SK-N-SH (cell line): ENCODE measurements at regions not wholly inside any gene's neighbourhood (a gene's known extent, or its start where the extent isn't known, plus 50 kb on each side); places are given as distances from the start of the nearest gene placed in this dataset.

Source experiments
- CTCF ChIA-PET: fragments of 300-600, 350-600 bp; formaldehyde crosslinking; extraction: SDS; loops from one replicate; lab custom pipeline; 2021; lab: Yijun Ruan, JAX
- POLR2A ChIA-PET: fragments of 350-600 bp; sonication (Branson Sonifier 250); formaldehyde crosslinking; extraction: SDS; loops from one replicate; lab custom pipeline; 2020; ENCODE audit warnings: antibody characterized with exemption, inconsistent platforms; lab: Yijun Ruan, JAX
- DNase-seq: peaks from one replicate; pipeline ENCODE4 v3.0.0; 2012
- H2AFZ ChIP-seq: fragments of 200-600 bp; sonication (generic); 2 replicates; pipeline ENCODE4 v1.8.1; 2016; ENCODE audit warnings: antibody characterized with exemption, mild to moderate bottlenecking, low read depth
- H3F3A ChIP-seq: fragments of 200-600 bp; sonication (generic); replicated peaks from 2 replicates; pipeline ENCODE3; 2016; ENCODE audit warnings: antibody characterized with exemption, mild to moderate bottlenecking; ENCODE audit not compliant: insufficient read depth
- H3K27ac ChIP-seq, 2 experiments: fragments of 200-500 bp in 1 of 2; fragments of 200-600 bp in 1 of 2; sonication (Bioruptor generic) in 1 of 2; sonication (generic), shearing (Covaris generic) in 1 of 2; 2 replicates each; pipeline versions ENCODE4 v1.5.1 to v1.6.1; 2014 to 2016; ENCODE audit warnings: low read depth in 2 of 2, inconsistent platforms in 1 of 2, low read length in 1 of 2, mild to moderate bottlenecking in 1 of 2, mixed read lengths in 1 of 2
- H3K27me3 ChIP-seq: fragments of 200-600 bp; sonication (generic), shearing (Covaris generic); 2 replicates; pipeline ENCODE4 v1.6.1; 2016; ENCODE audit warnings: mixed run types; ENCODE audit not compliant: insufficient read depth
- H3K36me3 ChIP-seq, 2 experiments: fragments of 200-500 bp in 1 of 2; fragments of 200-600 bp in 1 of 2; sonication (Bioruptor generic) in 1 of 2; sonication (generic) in 1 of 2; replicated peaks in 1 of 2; 2 replicates each; pipeline versions ENCODE3 to v1.5.1; 2014 to 2016; ENCODE audit warnings: low read length in 1 of 2, mild to moderate bottlenecking in 1 of 2; ENCODE audit not compliant: insufficient read depth in 2 of 2, control insufficient read depth in 1 of 2
- H3K4me1 ChIP-seq, 2 experiments: fragments of 200-500 bp in 1 of 2; fragments of 200-600 bp in 1 of 2; sonication (Bioruptor generic) in 1 of 2; sonication (generic), shearing (Covaris generic) in 1 of 2; 2 replicates each; pipeline versions ENCODE4 v1.5.1 to v1.6.1; 2014 to 2016; ENCODE audit warnings: low read depth in 1 of 2, low read length in 1 of 2, mixed run types in 1 of 2; ENCODE audit not compliant: insufficient read depth in 2 of 2, control insufficient read depth in 1 of 2
- H3K4me2 ChIP-seq: fragments of 200-600 bp; sonication (generic), shearing (Covaris generic); 2 replicates; pipeline ENCODE4 v1.6.1; 2017; ENCODE audit warnings: mixed run types
- H3K4me3 ChIP-seq, 2 experiments: fragments of 200-500 bp in 1 of 2; fragments of 200-600 bp in 1 of 2; sonication (Bioruptor generic) in 1 of 2; sonication (generic), shearing (Covaris generic) in 1 of 2; 2 replicates each; pipeline versions ENCODE4 v1.5.1 to v1.8.1; 2014 to 2016; ENCODE audit warnings: low read depth in 2 of 2, inconsistent platforms in 1 of 2, low read length in 1 of 2, mild to moderate bottlenecking in 1 of 2, mixed read lengths in 1 of 2, moderate library complexity in 1 of 2
- H3K79me2 ChIP-seq: fragments of 200-600 bp; sonication (generic); 2 replicates; pipeline ENCODE4 v1.8.1; 2017; ENCODE audit warnings: mild to moderate bottlenecking; ENCODE audit not compliant: insufficient read depth
- H3K9ac ChIP-seq: fragments of 200-600 bp; sonication (generic); 2 replicates; pipeline ENCODE4 v1.6.1; 2017; ENCODE audit warnings: mixed run types
- H3K9me2 ChIP-seq: fragments of 200-600 bp; sonication (generic); 2 replicates; pipeline ENCODE4 v1.6.1; 2017; ENCODE audit warnings: mixed run types
- H3K9me3 ChIP-seq: fragments of 200-600 bp; sonication (generic); 2 replicates; pipeline ENCODE4 v1.6.1; 2017; ENCODE audit warnings: mixed run types, mild to moderate bottlenecking, moderate library complexity
- H4K20me1 ChIP-seq: fragments of 200-600 bp; sonication (generic); 2 replicates; pipeline ENCODE4 v1.6.1; 2017; ENCODE audit warnings: mild to moderate bottlenecking, mixed run types; ENCODE audit not compliant: insufficient read depth
- CHD2 ChIP-seq: fragments of 150-350 bp; IDR thresholded peaks from 2 replicates; pipeline ENCODE4 v1.6.1; 2018; ENCODE audit warnings: low read length; ENCODE audit not compliant: partially characterized antibody
- EP300 ChIP-seq, 2 experiments: IDR thresholded peaks; 2 replicates each; pipeline versions ENCODE4 v1.4.0 to v1.6.1; 2012; ENCODE audit warnings: borderline replicate concordance in 1 of 2, low read depth in 1 of 2, low read length in 1 of 2
- FOXJ3 ChIP-seq: sonication (generic); formaldehyde crosslinking; IDR thresholded peaks from 2 replicates; pipeline ENCODE4 v1.5.1; 2020; ENCODE audit warnings: mild to moderate bottlenecking, missing genetic modification reagents
- POLR2AphosphoS5 ChIP-seq: IDR thresholded peaks from 2 replicates; pipeline ENCODE4 v1.6.1; 2012; ENCODE audit warnings: low read depth, low read length
- RFX5 ChIP-seq: IDR thresholded peaks from 2 replicates; pipeline ENCODE4 v1.6.1; 2012; ENCODE audit warnings: mild to moderate bottlenecking, improper control_type of control experiment, low read length
- TAF1 ChIP-seq: IDR thresholded peaks from 2 replicates; pipeline ENCODE4 v1.6.1; 2012; ENCODE audit warnings: low read depth, mild to moderate bottlenecking, low read length, moderate library complexity, borderline replicate concordance
- WGBS: methylation state at CpG from one replicate; pipeline ENCODE4 v1.1.6; 2017; ENCODE audit warnings: low lambda C conversion rate; 5-methylcytosine and 5-hydroxymethylcytosine counted together
- TF ChIP-seq, protein P1 (sequence below): IDR thresholded peaks from 2 replicates; pipeline ENCODE4 v1.6.1; 2012; ENCODE audit warnings: mild to moderate bottlenecking, low read depth, low read length, moderate library complexity
- TF ChIP-seq, protein P2 (sequence below): IDR thresholded peaks from 2 replicates; pipeline ENCODE4 v1.4.0; 2012; ENCODE audit warnings: low read depth, borderline replicate concordance
- TF ChIP-seq, protein P3 (sequence below): IDR thresholded peaks from 2 replicates; pipeline ENCODE4 v1.4.0; 2012; ENCODE audit warnings: low read depth, borderline replicate concordance
- TF ChIP-seq, protein P4 (sequence below): IDR thresholded peaks from 2 replicates; pipeline ENCODE4; 2012

DNA sequence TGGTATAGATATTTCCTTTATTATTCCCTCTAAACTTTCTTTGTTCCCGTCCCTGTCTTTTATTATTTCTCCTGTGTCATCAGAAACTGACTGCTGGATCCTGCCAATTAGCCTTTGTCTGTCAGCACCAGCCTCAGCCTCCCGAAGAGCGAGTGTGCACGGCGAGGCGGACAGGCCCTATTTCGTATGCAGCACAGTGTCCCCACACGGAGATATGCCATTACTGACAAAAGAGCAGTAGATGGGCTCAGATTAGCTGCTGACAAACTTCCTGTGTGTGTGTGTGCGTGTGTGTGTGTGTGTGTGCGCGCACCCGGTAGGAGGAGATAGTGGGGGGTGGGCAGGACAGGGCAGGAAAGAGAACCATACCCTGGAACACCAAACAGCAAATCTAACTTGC is 99.5 kb upstream of the ZFP64 start (continued):
- TF ChIP-seq, protein P1, sequence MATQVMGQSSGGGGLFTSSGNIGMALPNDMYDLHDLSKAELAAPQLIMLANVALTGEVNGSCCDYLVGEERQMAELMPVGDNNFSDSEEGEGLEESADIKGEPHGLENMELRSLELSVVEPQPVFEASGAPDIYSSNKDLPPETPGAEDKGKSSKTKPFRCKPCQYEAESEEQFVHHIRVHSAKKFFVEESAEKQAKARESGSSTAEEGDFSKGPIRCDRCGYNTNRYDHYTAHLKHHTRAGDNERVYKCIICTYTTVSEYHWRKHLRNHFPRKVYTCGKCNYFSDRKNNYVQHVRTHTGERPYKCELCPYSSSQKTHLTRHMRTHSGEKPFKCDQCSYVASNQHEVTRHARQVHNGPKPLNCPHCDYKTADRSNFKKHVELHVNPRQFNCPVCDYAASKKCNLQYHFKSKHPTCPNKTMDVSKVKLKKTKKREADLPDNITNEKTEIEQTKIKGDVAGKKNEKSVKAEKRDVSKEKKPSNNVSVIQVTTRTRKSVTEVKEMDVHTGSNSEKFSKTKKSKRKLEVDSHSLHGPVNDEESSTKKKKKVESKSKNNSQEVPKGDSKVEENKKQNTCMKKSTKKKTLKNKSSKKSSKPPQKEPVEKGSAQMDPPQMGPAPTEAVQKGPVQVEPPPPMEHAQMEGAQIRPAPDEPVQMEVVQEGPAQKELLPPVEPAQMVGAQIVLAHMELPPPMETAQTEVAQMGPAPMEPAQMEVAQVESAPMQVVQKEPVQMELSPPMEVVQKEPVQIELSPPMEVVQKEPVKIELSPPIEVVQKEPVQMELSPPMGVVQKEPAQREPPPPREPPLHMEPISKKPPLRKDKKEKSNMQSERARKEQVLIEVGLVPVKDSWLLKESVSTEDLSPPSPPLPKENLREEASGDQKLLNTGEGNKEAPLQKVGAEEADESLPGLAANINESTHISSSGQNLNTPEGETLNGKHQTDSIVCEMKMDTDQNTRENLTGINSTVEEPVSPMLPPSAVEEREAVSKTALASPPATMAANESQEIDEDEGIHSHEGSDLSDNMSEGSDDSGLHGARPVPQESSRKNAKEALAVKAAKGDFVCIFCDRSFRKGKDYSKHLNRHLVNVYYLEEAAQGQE, result no peak
- TF ChIP-seq, protein P2, sequence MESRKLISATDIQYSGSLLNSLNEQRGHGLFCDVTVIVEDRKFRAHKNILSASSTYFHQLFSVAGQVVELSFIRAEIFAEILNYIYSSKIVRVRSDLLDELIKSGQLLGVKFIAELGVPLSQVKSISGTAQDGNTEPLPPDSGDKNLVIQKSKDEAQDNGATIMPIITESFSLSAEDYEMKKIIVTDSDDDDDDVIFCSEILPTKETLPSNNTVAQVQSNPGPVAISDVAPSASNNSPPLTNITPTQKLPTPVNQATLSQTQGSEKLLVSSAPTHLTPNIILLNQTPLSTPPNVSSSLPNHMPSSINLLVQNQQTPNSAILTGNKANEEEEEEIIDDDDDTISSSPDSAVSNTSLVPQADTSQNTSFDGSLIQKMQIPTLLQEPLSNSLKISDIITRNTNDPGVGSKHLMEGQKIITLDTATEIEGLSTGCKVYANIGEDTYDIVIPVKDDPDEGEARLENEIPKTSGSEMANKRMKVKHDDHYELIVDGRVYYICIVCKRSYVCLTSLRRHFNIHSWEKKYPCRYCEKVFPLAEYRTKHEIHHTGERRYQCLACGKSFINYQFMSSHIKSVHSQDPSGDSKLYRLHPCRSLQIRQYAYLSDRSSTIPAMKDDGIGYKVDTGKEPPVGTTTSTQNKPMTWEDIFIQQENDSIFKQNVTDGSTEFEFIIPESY, result no peak
- TF ChIP-seq RFX5, result no peak
- TF ChIP-seq, protein P3, sequence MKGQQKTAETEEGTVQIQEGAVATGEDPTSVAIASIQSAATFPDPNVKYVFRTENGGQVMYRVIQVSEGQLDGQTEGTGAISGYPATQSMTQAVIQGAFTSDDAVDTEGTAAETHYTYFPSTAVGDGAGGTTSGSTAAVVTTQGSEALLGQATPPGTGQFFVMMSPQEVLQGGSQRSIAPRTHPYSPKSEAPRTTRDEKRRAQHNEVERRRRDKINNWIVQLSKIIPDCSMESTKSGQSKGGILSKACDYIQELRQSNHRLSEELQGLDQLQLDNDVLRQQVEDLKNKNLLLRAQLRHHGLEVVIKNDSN, result no peak
- no peak for TF ChIP-seq CHD2
- TF ChIP-seq, all 33 proteins: peak for 0

DNA sequence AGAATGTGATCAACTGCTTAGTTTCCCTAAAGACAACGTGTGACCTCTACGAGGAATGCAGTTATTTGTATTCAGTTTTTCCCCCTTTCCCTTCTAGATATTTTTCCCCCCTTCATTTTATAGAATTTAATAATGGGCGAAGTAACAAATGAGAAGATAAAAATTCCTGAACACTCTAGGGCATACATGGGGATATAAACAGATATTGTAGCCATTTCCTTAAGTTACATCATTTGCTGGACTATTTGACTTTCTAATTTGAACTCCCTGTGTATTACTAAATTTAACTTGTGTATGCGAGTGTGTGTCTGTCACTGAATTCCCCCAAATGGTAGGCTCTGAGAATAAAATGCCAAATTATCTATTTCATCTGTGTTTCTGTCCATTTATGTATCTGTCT is 99.0 kb upstream of the ZFP64 start:
- WGBS, result 46% methylated on average over 4 of the region's 4 CpGs
- POLR2A ChIA-PET, result no interaction called here

DNA sequence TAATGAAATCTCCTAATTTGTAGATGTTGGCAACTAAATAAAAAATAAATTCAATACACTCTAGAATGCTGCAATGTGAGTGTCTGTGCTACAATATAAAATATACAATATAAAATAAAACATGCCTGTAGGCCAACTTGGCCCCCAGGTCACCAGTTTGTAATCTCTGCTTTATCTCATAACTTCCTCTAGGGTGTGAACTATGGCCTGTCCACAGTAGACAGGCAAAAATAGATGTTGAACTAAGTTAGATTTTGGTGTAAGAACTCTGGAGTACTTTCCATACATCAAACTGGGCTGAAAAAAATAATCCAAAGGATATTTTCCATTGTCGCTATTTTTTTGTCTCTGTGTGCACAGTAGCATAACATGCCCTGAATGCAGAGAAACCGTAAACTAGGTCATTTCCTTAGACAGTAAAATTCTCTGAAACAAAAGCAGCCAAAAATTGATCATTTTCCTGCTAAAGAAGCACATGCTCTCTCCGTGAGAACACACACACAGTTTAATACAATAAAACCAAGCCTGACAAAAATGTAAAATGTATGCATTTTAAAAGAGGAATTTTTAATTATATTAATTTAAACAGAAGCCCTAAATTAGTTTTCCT is 98.5 kb upstream of the ZFP64 start:
- POLR2A ChIA-PET, result no interaction called here

More for the DNA sequence above, 99.0 kb upstream of the ZFP64 start:
- no peak overlapping the region for H3K9ac ChIP-seq
- no peaks in the 10 kb centered on the region for H3K79me2 ChIP-seq
- CTCF ChIA-PET, result no interaction called here
- no peak for DNase-seq
- no peak overlapping the region for H3K4me3 ChIP-seq
- H2AFZ ChIP-seq, result no peak overlapping the region
- TF ChIP-seq RFX5, result no peak
- no peak for TF ChIP-seq POLR2AphosphoS5
- TF ChIP-seq, all 33 proteins: peak for 0
- no peak overlapping the region for H3K4me2 ChIP-seq
- no peaks in the 10 kb centered on the region for H4K20me1 ChIP-seq
- H3F3A ChIP-seq, result no peaks in the 10 kb centered on the region
- no peaks in the 10 kb centered on the region for H3K36me3 ChIP-seq
- no peak overlapping the region for H3K27ac ChIP-seq
- no peaks in the 10 kb centered on the region for H3K9me2 ChIP-seq
- no peaks in the 10 kb centered on the region for H3K9me3 ChIP-seq
- H3K4me1 ChIP-seq, result peaks cover 2 to 5% of the 10 kb centered on the region in 2 experiments; a peak in 2 of 4 replicates
- no peaks in the 10 kb centered on the region for H3K27me3 ChIP-seq

More for the DNA sequence above, 98.5 kb upstream of the ZFP64 start:
- Histone ChIP-seq H3K9me2 (no peaks in the 10 kb centered on the region), H2AFZ (no peak overlapping the region), H3K4me1 (peaks cover 2 to 5% of the 10 kb centered on the region in 2 experiments; a peak in 2 of 4 replicates), H3K4me2 (no peak overlapping the region), H3K36me3 (no peaks in the 10 kb centered on the region), H3K27me3 (no peaks in the 10 kb centered on the region), H3F3A (no peaks in the 10 kb centered on the region), H3K79me2 (no peaks in the 10 kb centered on the region), H4K20me1 (no peaks in the 10 kb centered on the region), H3K4me3 (no peak overlapping the region), H3K27ac (no peak overlapping the region), H3K9ac (no peak overlapping the region), H3K9me3 (no peaks in the 10 kb centered on the region)
- TF ChIP-seq EP300 (IDR thresholded peaks at IDR 0.05; ENCODE audit: borderline replicate concordance in 1 of 2, low read depth in 1 of 2, low read length in 1 of 2) (no peak), TAF1 (no peak), FOXJ3 (no peak), RFX5 (no peak)
- TF ChIP-seq, protein P4, sequence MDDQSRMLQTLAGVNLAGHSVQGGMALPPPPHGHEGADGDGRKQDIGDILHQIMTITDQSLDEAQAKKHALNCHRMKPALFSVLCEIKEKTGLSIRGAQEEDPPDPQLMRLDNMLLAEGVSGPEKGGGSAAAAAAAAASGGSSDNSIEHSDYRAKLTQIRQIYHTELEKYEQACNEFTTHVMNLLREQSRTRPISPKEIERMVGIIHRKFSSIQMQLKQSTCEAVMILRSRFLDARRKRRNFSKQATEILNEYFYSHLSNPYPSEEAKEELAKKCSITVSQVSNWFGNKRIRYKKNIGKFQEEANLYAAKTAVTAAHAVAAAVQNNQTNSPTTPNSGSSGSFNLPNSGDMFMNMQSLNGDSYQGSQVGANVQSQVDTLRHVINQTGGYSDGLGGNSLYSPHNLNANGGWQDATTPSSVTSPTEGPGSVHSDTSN, result no peak
- CTCF ChIA-PET, result interaction anchor here (1.4 to 1.8 kb wide), 2 partner anchors 11 to 23 kb away, joined by 6 read pairs; no protein-coding TSS in a partner anchor
- WGBS, result 57% methylated on average over 3 of the region's 3 CpGs
- DNase-seq, result no peak
